ENCODE measurements at regions not wholly inside any gene's neighbourhood (a gene's known extent, or its start where the extent isn't known, plus 50 kb on each side); places are given as distances from the start of the nearest gene placed in this dataset.

GRCh38 chr2:18927525-18928232 is 338.3 kb upstream of the NT5C1B start:
- DNase-seq (ENCODE audit: low spot score) = no peak

- DNase-seq (ENCODE audit: low spot score) = no peak
Observed at GRCh38 chr2:18926631-18927524, 337.5 kb upstream of the NT5C1B start.

GRCh38 chr2:18925296-18925695 is 335.9 kb upstream of the NT5C1B start:
- DNase-seq (ENCODE audit: low spot score) = peak; percentile 73

- no peak for DNase-seq (ENCODE audit: low spot score)
Observed at GRCh38 chr2:18924886-18925285, 335.5 kb upstream of the NT5C1B start.

GRCh38 chr2:18924386-18924785 is 335.0 kb upstream of the NT5C1B start:
- DNase-seq (ENCODE audit: low spot score) = no peak

GRCh38 chr2:18922276-18922675 is 332.9 kb upstream of the NT5C1B start:
- peak; percentile 31 for DNase-seq (ENCODE audit: low spot score)

- DNase-seq (ENCODE audit: low spot score) = no peak
Observed at GRCh38 chr2:18918280-18918679, 328.9 kb upstream of the NT5C1B start.

- DNase-seq (ENCODE audit: low spot score) = no peak
Observed at GRCh38 chr2:18915227-18915626, 325.9 kb upstream of the NT5C1B start.

GRCh38 chr2:18913512-18913911 is 324.1 kb upstream of the NT5C1B start:
- no peak for DNase-seq (ENCODE audit: low spot score)

- no peak for DNase-seq (ENCODE audit: low spot score)
Observed at GRCh38 chr2:18912225-18912888, 323.0 kb upstream of the NT5C1B start.

GRCh38 chr2:18911416-18911815 is 322.0 kb upstream of the NT5C1B start:
- DNase-seq (ENCODE audit: low spot score) = no peak

GRCh38 chr2:18910843-18911242 is 321.5 kb upstream of the NT5C1B start:
- DNase-seq (ENCODE audit: low spot score) = peak; percentile 72

GRCh38 chr2:18907937-18908336 is 318.6 kb upstream of the NT5C1B start:
- DNase-seq (ENCODE audit: low spot score) = no peak

GRCh38 chr2:18907508-18907907 is 318.1 kb upstream of the NT5C1B start:
- DNase-seq (ENCODE audit: low spot score) = no peak

- no peak for DNase-seq (ENCODE audit: low spot score)
Observed at GRCh38 chr2:18903750-18904149, 314.4 kb upstream of the NT5C1B start.

- no peak for DNase-seq (ENCODE audit: low spot score)
Observed at GRCh38 chr2:18901242-18901641, 311.9 kb upstream of the NT5C1B start.

GRCh38 chr2:18900691-18901141 is 311.3 kb upstream of the NT5C1B start:
- peak; percentile 15 for DNase-seq (ENCODE audit: low spot score)

GRCh38 chr2:18899725-18900124 is 310.4 kb upstream of the NT5C1B start:
- no peak for DNase-seq (ENCODE audit: low spot score)

- no peak for DNase-seq (ENCODE audit: low spot score)
Observed at GRCh38 chr2:18898271-18898670, 308.9 kb upstream of the NT5C1B start.

GRCh38 chr2:18896125-18896764 is 306.9 kb upstream of the NT5C1B start:
- peak; percentile 19 for DNase-seq (ENCODE audit: low spot score)

- peak; percentile 17 for DNase-seq (ENCODE audit: low spot score)
Observed at GRCh38 chr2:18891600-18892345, 302.4 kb upstream of the NT5C1B start.

Measured in AG08395 (cell line).